Memory B cell (primary cell): ENCODE measurements at regions not wholly inside any gene's neighbourhood (a gene's known extent, or its start where the extent isn't known, plus 50 kb on each side); places are given as distances from the start of the nearest gene placed in this dataset.
A peak's percentile ranks its signal among the peaks of the same experiment; 100 is the strongest.

Source experiments
- ATAC-seq: fragments of 150-1000 bp; cut with Tn5 transposase; 2 replicates; pipeline ENCODE4 v1.10.0; 2021; ENCODE audit warnings: low read depth, mild to moderate bottlenecking, moderate library complexity
- DNase-seq, 2 donors: peaks; one replicate each; pipeline ENCODE4 v3.0.0; 2022; ENCODE audit warnings: low spot score in 2 of 2
- H3K27ac Mint-ChIP-seq: one replicate; pipeline ENCODE4 v1.8.0; 2022; ENCODE audit warnings: mild to moderate bottlenecking, moderate library complexity, mixed read lengths
- H3K27me3 Mint-ChIP-seq: one replicate; pipeline ENCODE4 v1.8.0; 2022; ENCODE audit warnings: mixed read lengths
- H3K36me3 Mint-ChIP-seq: one replicate; pipeline ENCODE4 v1.8.0; 2022; ENCODE audit warnings: mild to moderate bottlenecking, mixed read lengths
- H3K4me1 Mint-ChIP-seq: one replicate; pipeline ENCODE4 v1.8.0; 2022; ENCODE audit warnings: mixed read lengths
- H3K4me3 Mint-ChIP-seq: one replicate; pipeline ENCODE4 v1.8.0; 2022; ENCODE audit warnings: mild to moderate bottlenecking, moderate library complexity, mixed read lengths
- H3K9me3 Mint-ChIP-seq: one replicate; pipeline ENCODE4 v1.8.0; 2022; ENCODE audit warnings: mixed read lengths

GRCh38 chr15:31234815-31235214, 91.8 kb upstream of the KLF13 start:
- Mint-ChIP-seq H3K27me3 (no peaks in the 10 kb centered on the region), H3K4me1 (peaks cover 52% of the 10 kb centered on the region), H3K27ac (peak overlapping the region; percentile 63), H3K36me3 (no peaks in the 10 kb centered on the region), H3K9me3 (no peaks in the 10 kb centered on the region), H3K4me3 (no peak overlapping the region)
- DNase-seq (no peak), ATAC-seq (no peak)

- Mint-ChIP-seq H3K9me3 (no peaks in the 10 kb centered on the region), H3K27me3 (no peaks in the 10 kb centered on the region), H3K27ac (no peak overlapping the region), H3K36me3 (no peaks in the 10 kb centered on the region), H3K4me3 (no peak overlapping the region), H3K4me1 (peaks cover 51% of the 10 kb centered on the region)
- ATAC-seq (no peak), DNase-seq (no peak)
These were observed 91.1 kb upstream of the KLF13 start for GRCh38 chr15:31235311-31236183.

GRCh38 chr15:31236184-31237042, 90.2 kb upstream of the KLF13 start:
- Mint-ChIP-seq H3K27ac (no peak overlapping the region), H3K36me3 (no peaks in the 10 kb centered on the region), H3K27me3 (no peaks in the 10 kb centered on the region), H3K4me1 (peaks cover 42% of the 10 kb centered on the region), H3K4me3 (no peak overlapping the region), H3K9me3 (no peaks in the 10 kb centered on the region)
- DNase-seq (no peak), ATAC-seq (no peak)

GRCh38 chr15:31237043-31237324, 89.7 kb upstream of the KLF13 start:
- no peaks in the 10 kb centered on the region for H3K9me3 Mint-ChIP-seq
- ATAC-seq (no peak), DNase-seq (no peak)
- H3K27me3 Mint-ChIP-seq: no peaks in the 10 kb centered on the region
- no peak overlapping the region for H3K27ac Mint-ChIP-seq
- no peak overlapping the region for H3K4me3 Mint-ChIP-seq
- H3K4me1 Mint-ChIP-seq: peaks cover 38% of the 10 kb centered on the region
- peaks cover 2% of the 10 kb centered on the region for H3K36me3 Mint-ChIP-seq

- H3K4me1 Mint-ChIP-seq: peaks cover 33% of the 10 kb centered on the region
- H3K36me3 Mint-ChIP-seq: peaks cover 2% of the 10 kb centered on the region
- H3K4me3 Mint-ChIP-seq: no peak overlapping the region
- no peaks in the 10 kb centered on the region for H3K27me3 Mint-ChIP-seq
- H3K9me3 Mint-ChIP-seq: no peaks in the 10 kb centered on the region
- DNase-seq: no peak
- H3K27ac Mint-ChIP-seq: peak overlapping the region; percentile 5
- no peak for ATAC-seq
These were observed 87.7 kb upstream of the KLF13 start for GRCh38 chr15:31238906-31239305.

GRCh38 chr15:31239409-31239808, 87.2 kb upstream of the KLF13 start:
- DNase-seq: no peak
- Mint-ChIP-seq H3K36me3 (peaks cover 2% of the 10 kb centered on the region), H3K4me3 (no peak overlapping the region), H3K27ac (peak overlapping the region; percentile 5), H3K27me3 (no peaks in the 10 kb centered on the region), H3K4me1 (peaks cover 31% of the 10 kb centered on the region), H3K9me3 (no peaks in the 10 kb centered on the region)
- ATAC-seq: no peak

GRCh38 chr15:31241888-31242522, 84.6 kb upstream of the KLF13 start:
- Mint-ChIP-seq H3K27ac (no peak overlapping the region), H3K27me3 (no peaks in the 10 kb centered on the region), H3K4me1 (peaks cover 14% of the 10 kb centered on the region), H3K9me3 (no peaks in the 10 kb centered on the region), H3K4me3 (no peak overlapping the region), H3K36me3 (peaks cover 2% of the 10 kb centered on the region)
- no peak for ATAC-seq
- no peak for DNase-seq

GRCh38 chr15:31243895-31244294, 82.7 kb upstream of the KLF13 start:
- Mint-ChIP-seq H3K4me3 (no peak overlapping the region), H3K27me3 (no peaks in the 10 kb centered on the region), H3K9me3 (no peaks in the 10 kb centered on the region), H3K4me1 (peaks cover 10% of the 10 kb centered on the region), H3K36me3 (peaks cover 2% of the 10 kb centered on the region), H3K27ac (no peak overlapping the region)
- ATAC-seq: no peak
- DNase-seq: no peak

GRCh38 chr15:31245135-31245689, 81.4 kb upstream of the KLF13 start:
- H3K9me3 Mint-ChIP-seq: no peaks in the 10 kb centered on the region
- ATAC-seq: no peak
- H3K4me3 Mint-ChIP-seq: no peak overlapping the region
- no peaks in the 10 kb centered on the region for H3K27me3 Mint-ChIP-seq
- no peak overlapping the region for H3K27ac Mint-ChIP-seq
- no peak for DNase-seq
- peaks cover 2% of the 10 kb centered on the region for H3K4me1 Mint-ChIP-seq
- H3K36me3 Mint-ChIP-seq: peaks cover 2% of the 10 kb centered on the region

GRCh38 chr15:31245756-31246155, 80.9 kb upstream of the KLF13 start:
- no peaks in the 10 kb centered on the region for H3K9me3 Mint-ChIP-seq
- ATAC-seq (no peak), DNase-seq (no peak)
- H3K4me1 Mint-ChIP-seq: peaks cover 2% of the 10 kb centered on the region
- no peak overlapping the region for H3K27ac Mint-ChIP-seq
- no peak overlapping the region for H3K4me3 Mint-ChIP-seq
- no peaks in the 10 kb centered on the region for H3K27me3 Mint-ChIP-seq
- H3K36me3 Mint-ChIP-seq: peaks cover 2% of the 10 kb centered on the region

- H3K27me3 Mint-ChIP-seq: no peaks in the 10 kb centered on the region
- no peak for DNase-seq
- no peak overlapping the region for H3K27ac Mint-ChIP-seq
- H3K4me1 Mint-ChIP-seq: peaks cover 2% of the 10 kb centered on the region
- no peaks in the 10 kb centered on the region for H3K36me3 Mint-ChIP-seq
- H3K9me3 Mint-ChIP-seq: no peaks in the 10 kb centered on the region
- no peak overlapping the region for H3K4me3 Mint-ChIP-seq
- no peak for ATAC-seq
These were observed 79.2 kb upstream of the KLF13 start for GRCh38 chr15:31247404-31247803.

- Mint-ChIP-seq H3K9me3 (no peaks in the 10 kb centered on the region), H3K4me1 (peaks cover 2% of the 10 kb centered on the region)
These were observed 78.4 kb upstream of the KLF13 start for GRCh38 chr15:31248263-31248662.

GRCh38 chr15:31248951-31249350, 77.7 kb upstream of the KLF13 start:
- Mint-ChIP-seq H3K4me3 (no peak overlapping the region), H3K4me1 (peaks cover 2% of the 10 kb centered on the region), H3K36me3 (no peaks in the 10 kb centered on the region), H3K27ac (no peak overlapping the region), H3K9me3 (no peaks in the 10 kb centered on the region), H3K27me3 (no peaks in the 10 kb centered on the region)
- no peak for DNase-seq
- ATAC-seq: no peak

More at GRCh38 chr15:31248263-31248662, 78.4 kb upstream of the KLF13 start:
- H3K36me3 Mint-ChIP-seq: no peaks in the 10 kb centered on the region
- DNase-seq (no peak), ATAC-seq (no peak)
- no peaks in the 10 kb centered on the region for H3K27me3 Mint-ChIP-seq
- no peak overlapping the region for H3K4me3 Mint-ChIP-seq
- H3K27ac Mint-ChIP-seq: no peak overlapping the region

GRCh38 chr15:31250033-31250432, 76.6 kb upstream of the KLF13 start:
- H3K4me1 Mint-ChIP-seq: peaks cover 9% of the 10 kb centered on the region
- no peaks in the 10 kb centered on the region for H3K27me3 Mint-ChIP-seq
- no peak for ATAC-seq
- H3K9me3 Mint-ChIP-seq: no peaks in the 10 kb centered on the region
- no peak for DNase-seq
- no peak overlapping the region for H3K4me3 Mint-ChIP-seq
- H3K27ac Mint-ChIP-seq: no peak overlapping the region
- no peaks in the 10 kb centered on the region for H3K36me3 Mint-ChIP-seq
